OCI-LY7 (cell line): ENCODE measurements at regions not wholly inside any gene's neighbourhood (a gene's known extent, or its start where the extent isn't known, plus 50 kb on each side); places are given as distances from the start of the nearest gene placed in this dataset.
A peak's percentile ranks its signal among the peaks of the same experiment; 100 is the strongest.

ENCODE experiments used
- BruUV-seq: library from RNA; stranded (reverse); fragments of 400-500 nt; replicated peaks from 2 replicates; lab custom pipeline; 2021; lab: Mats Ljungman, UMichigan
- CTCF ChIA-PET: fragments of 300-600 bp; sonication (Branson Sonifier 250); formaldehyde crosslinking; loops from one replicate; lab custom pipeline; 2022; ENCODE audit warnings: antibody characterized with exemption; ENCODE audit not compliant: unreplicated experiment; lab: Charles Lee
- POLR2A ChIA-PET: fragments of 300-600 bp; sonication (Branson Sonifier 250); formaldehyde crosslinking; loops from one replicate; lab custom pipeline; 2022; ENCODE audit warnings: antibody characterized with exemption; lab: Charles Lee
- DNase-seq: peaks from one replicate; pipeline ENCODE4 v3.0.0-alpha.2; 2015; ENCODE audit warnings: low spot score
- H2AFZ ChIP-seq: fragments of 200-600 bp; sonication (generic), shearing (Covaris generic); 2 replicates; pipeline ENCODE4 v1.6.1; 2014; ENCODE audit warnings: mild to moderate bottlenecking, antibody characterized with exemption, low read length, moderate library complexity
- H3K27ac ChIP-seq: fragments of 200-600 bp; sonication (generic); 2 replicates; pipeline ENCODE4 v1.5.1; 2014; ENCODE audit warnings: mixed run types, low read depth, mild to moderate bottlenecking, moderate library complexity, low read length, inconsistent platforms; ENCODE audit not compliant: poor library complexity, severe bottlenecking
- H3K36me3 ChIP-seq: fragments of 200-600 bp; sonication (generic); 2 replicates; pipeline ENCODE4 v1.6.1; 2014; ENCODE audit warnings: mild to moderate bottlenecking, antibody characterized with exemption, low read length, moderate library complexity, mixed read lengths; ENCODE audit not compliant: insufficient read depth
- H3K4me1 ChIP-seq: fragments of 200-600 bp; sonication (generic); 2 replicates; pipeline ENCODE4 v1.5.1; 2014; ENCODE audit warnings: mild to moderate bottlenecking, low read length; ENCODE audit not compliant: insufficient read depth, poor library complexity, severe bottlenecking
- H3K4me2 ChIP-seq: fragments of 200-600 bp; sonication (generic); 2 replicates; pipeline ENCODE4 v1.6.1; 2014; ENCODE audit warnings: mild to moderate bottlenecking, low read length
- H3K4me3 ChIP-seq: fragments of 200-600 bp; sonication (generic); 2 replicates; pipeline ENCODE4 v1.5.1; 2014; ENCODE audit warnings: mild to moderate bottlenecking, low read depth, low read length; ENCODE audit not compliant: poor library complexity, severe bottlenecking
- H3K79me2 ChIP-seq: fragments of 200-600 bp; sonication (generic); 2 replicates; pipeline ENCODE4 v1.6.1; 2016; ENCODE audit warnings: low read depth, mild to moderate bottlenecking, low read length, moderate library complexity, mixed read lengths; ENCODE audit not compliant: insufficient read depth
- H3K9me2 ChIP-seq: fragments of 200-600 bp; sonication (generic); 2 replicates; pipeline ENCODE4 v1.6.1; 2016; ENCODE audit warnings: mild to moderate bottlenecking, low read length, mixed read lengths; ENCODE audit not compliant: insufficient read depth
- H3K9me3 ChIP-seq: fragments of 200-600 bp; sonication (generic); 2 replicates; pipeline ENCODE4 v1.6.1; 2014; ENCODE audit warnings: mild to moderate bottlenecking, mixed run types, low read length, mixed read lengths
- H4K20me1 ChIP-seq: fragments of 200-600 bp; sonication (generic); 2 replicates; pipeline ENCODE4 v1.6.1; 2014; ENCODE audit warnings: mild to moderate bottlenecking, antibody characterized with exemption, low read length, moderate library complexity, mixed read lengths; ENCODE audit not compliant: insufficient read depth
- EZH2phosphoT487 ChIP-seq: fragments of 200-600 bp; sonication (generic); IDR thresholded peaks from 2 replicates; pipeline ENCODE4 v1.6.1; 2018; ENCODE audit warnings: low read depth, borderline replicate concordance, mild to moderate bottlenecking, mixed run types, antibody characterized with exemption, low read length, moderate library complexity, mixed read lengths
- intact Hi-C: fragments of 100-400 bp; cut with micrococcal nuclease; formaldehyde crosslinking; loops from one replicate; pipeline ENCODE4 v1.10.0; 2022; ENCODE audit not compliant: unreplicated experiment
- TF ChIP-seq, protein P1 (sequence below): fragments of 200-600 bp; sonication (generic); conservative IDR thresholded peaks from 2 replicates; pipeline ENCODE4 v1.5.1; 2014; ENCODE audit warnings: mild to moderate bottlenecking, antibody characterized with exemption, low read length, moderate library complexity, mixed read lengths

DNA sequence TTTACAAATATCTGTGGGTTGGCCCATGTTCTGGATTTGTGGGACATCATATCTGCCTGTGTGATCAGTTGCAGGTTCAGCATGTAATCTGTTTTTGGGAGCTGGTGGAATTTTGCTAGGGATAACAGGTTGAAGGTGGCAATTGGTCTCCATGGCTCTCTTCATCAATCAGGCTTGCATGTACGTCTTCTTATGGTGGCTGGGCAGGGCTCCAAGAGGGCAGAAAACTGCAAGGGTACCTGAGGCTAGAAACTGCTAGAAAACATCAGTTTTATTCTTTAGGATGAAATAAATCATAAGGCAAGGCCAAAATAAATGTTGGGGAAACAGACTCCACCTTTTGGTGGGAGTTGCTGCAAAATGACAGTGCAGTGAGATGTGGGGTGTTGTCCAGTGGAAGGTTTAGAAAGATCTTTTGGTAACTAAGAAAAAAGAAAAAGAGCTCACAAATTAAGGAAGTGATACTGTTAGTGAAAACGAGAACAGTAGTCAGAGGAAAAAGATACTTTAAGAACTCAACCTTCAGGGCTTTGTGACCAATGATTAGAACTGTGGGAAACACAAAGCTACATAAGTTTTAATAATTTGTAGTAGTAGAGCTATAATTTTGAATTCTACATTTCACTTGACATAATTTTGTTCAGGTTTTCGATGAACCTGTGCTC lies 300.7 kb upstream of the IZUMO3 start:
- TF ChIP-seq, protein P1, sequence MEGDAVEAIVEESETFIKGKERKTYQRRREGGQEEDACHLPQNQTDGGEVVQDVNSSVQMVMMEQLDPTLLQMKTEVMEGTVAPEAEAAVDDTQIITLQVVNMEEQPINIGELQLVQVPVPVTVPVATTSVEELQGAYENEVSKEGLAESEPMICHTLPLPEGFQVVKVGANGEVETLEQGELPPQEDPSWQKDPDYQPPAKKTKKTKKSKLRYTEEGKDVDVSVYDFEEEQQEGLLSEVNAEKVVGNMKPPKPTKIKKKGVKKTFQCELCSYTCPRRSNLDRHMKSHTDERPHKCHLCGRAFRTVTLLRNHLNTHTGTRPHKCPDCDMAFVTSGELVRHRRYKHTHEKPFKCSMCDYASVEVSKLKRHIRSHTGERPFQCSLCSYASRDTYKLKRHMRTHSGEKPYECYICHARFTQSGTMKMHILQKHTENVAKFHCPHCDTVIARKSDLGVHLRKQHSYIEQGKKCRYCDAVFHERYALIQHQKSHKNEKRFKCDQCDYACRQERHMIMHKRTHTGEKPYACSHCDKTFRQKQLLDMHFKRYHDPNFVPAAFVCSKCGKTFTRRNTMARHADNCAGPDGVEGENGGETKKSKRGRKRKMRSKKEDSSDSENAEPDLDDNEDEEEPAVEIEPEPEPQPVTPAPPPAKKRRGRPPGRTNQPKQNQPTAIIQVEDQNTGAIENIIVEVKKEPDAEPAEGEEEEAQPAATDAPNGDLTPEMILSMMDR, result no peak
- no peak for TF ChIP-seq EZH2phosphoT487
- intact Hi-C loops, result no loop called here
- H3K4me2 ChIP-seq, result peak overlapping the region; percentile 42
- no peaks in the 10 kb centered on the region for H4K20me1 ChIP-seq
- H3K36me3 ChIP-seq, result no peaks in the 10 kb centered on the region
- no peak overlapping the region for H3K4me3 ChIP-seq
- CTCF ChIA-PET, result no interaction called here
- no peaks in the 10 kb centered on the region for H3K9me3 ChIP-seq
- peak; percentile 33 for DNase-seq
- H3K9me2 ChIP-seq, result no peaks in the 10 kb centered on the region
- no peak overlapping the region for H3K27ac ChIP-seq
- no peak overlapping the region for H2AFZ ChIP-seq
- POLR2A ChIA-PET, result interaction anchor here (0.6 to 1.1 kb wide), 3 partner anchors 10 to 239 kb away, joined by 3 to 4 read pairs (median 3); no protein-coding TSS in a partner anchor
- no peaks in the 10 kb centered on the region for H3K79me2 ChIP-seq
- peaks cover 10% of the 10 kb centered on the region for H3K4me1 ChIP-seq
- BruUV-seq, result no TSS peak

DNA sequence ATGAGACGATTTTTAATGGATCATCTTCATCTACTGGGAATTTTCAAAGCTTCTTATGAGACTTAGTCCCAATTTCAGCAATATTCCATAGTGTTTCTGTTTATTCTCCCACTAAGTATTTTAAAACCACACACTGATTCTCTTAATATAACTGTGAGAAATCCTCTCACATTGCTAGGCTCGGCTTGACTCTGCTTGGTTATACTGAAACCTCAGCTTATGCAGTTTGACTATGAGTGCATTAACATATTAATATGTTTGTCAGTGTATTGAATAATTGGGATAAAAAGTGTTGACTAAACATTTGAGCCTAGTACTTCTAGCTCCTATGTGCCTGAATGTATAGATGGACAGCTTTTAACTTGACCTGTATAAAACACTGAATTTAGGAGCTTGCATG lies 298.5 kb upstream of the IZUMO3 start:
- Histone ChIP-seq H3K4me1 (peaks cover 10% of the 10 kb centered on the region), H2AFZ (no peak overlapping the region), H3K27ac (no peak overlapping the region), H3K9me2 (no peaks in the 10 kb centered on the region), H3K4me2 (no peak overlapping the region), H3K36me3 (no peaks in the 10 kb centered on the region), H3K4me3 (no peak overlapping the region), H3K79me2 (no peaks in the 10 kb centered on the region), H3K9me3 (no peaks in the 10 kb centered on the region), H4K20me1 (no peaks in the 10 kb centered on the region)
- no TSS peak for BruUV-seq
- intact Hi-C loops, result no loop called here
- ChIA-PET CTCF (no interaction called here), POLR2A (interaction anchor here (0.6 kb wide), 1 partner anchor 411 kb away, joined by 3 read pairs; no protein-coding TSS in a partner anchor)
- DNase-seq, result no peak
- TF ChIP-seq, protein P1, result no peak
- TF ChIP-seq EZH2phosphoT487, result no peak

DNA sequence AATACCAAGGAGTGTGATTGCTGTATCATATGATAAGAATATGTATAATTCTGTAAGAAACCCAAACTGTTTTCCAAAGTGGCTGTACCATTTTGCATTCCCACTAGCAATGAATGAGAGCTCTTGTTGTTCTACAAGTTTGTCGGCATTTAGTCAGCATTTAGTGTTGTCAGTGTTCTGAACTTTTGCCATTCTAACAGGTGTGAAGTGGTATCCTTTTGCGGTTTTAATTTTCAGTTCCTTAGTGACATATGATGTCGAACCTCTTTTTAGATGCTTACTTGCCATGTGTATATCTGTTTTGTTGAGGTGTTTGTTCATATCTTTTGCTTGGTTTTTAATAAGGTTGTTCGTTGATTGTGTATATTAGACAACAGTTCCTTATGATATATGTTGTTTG lies 296.3 kb upstream of the IZUMO3 start:
- no peak overlapping the region for H3K27ac ChIP-seq
- H3K4me2 ChIP-seq, result no peak overlapping the region
- no peaks in the 10 kb centered on the region for H3K9me3 ChIP-seq
- no peak for DNase-seq
- ChIA-PET POLR2A (interaction anchor here (0.5 kb wide), 1 partner anchor 95 kb away, joined by 3 read pairs; no protein-coding TSS in a partner anchor), CTCF (no interaction called here)
- intact Hi-C loops, result no loop called here
- no peaks in the 10 kb centered on the region for H4K20me1 ChIP-seq
- no peak overlapping the region for H3K4me3 ChIP-seq
- no peak overlapping the region for H2AFZ ChIP-seq
- BruUV-seq, result no TSS peak
- H3K36me3 ChIP-seq, result no peaks in the 10 kb centered on the region
- TF ChIP-seq, protein P1, result no peak
- TF ChIP-seq EZH2phosphoT487, result no peak
- peaks cover 9% of the 10 kb centered on the region for H3K4me1 ChIP-seq
- no peaks in the 10 kb centered on the region for H3K9me2 ChIP-seq
- H3K79me2 ChIP-seq, result no peaks in the 10 kb centered on the region
